K562 (cell line): ENCODE measurements at regions not wholly inside any gene's neighbourhood (a gene's known extent, or its start where the extent isn't known, plus 50 kb on each side); places are given as distances from the start of the nearest gene placed in this dataset.

Experiments
- ATAC-seq: fragments of 200-7000 bp; cut with Tn5 transposase; 3 replicates; pipeline ENCODE4 v1.9.1; 2020; ENCODE audit warnings: moderate library complexity
- BruUV-seq: library from RNA; stranded (reverse); fragments of 400-500 nt; replicated peaks from 2 replicates; lab custom pipeline; 2021; lab: Mats Ljungman, UMichigan
- CTCF ChIA-PET: fragments of 300-600 bp; formaldehyde crosslinking; extraction: SDS; loops from one replicate; lab custom pipeline; 2021; ENCODE audit warnings: low intra/inter-chr PET ratio; lab: Yijun Ruan, JAX
- POLR2A ChIA-PET: fragments of 300-600, 350-650 bp; sonication (Branson Sonifier 250); formaldehyde crosslinking; extraction: SDS; loops from one replicate; lab custom pipeline; 2021; ENCODE audit warnings: antibody characterized with exemption, inconsistent platforms; lab: Yijun Ruan, JAX
- DNase-seq, 4 experiments: peaks; one replicate each; pipeline versions ENCODE4 v3.0.0 to v3.0.0-alpha.2; 2011 to 2018; ENCODE audit warnings: low spot score in 3 of 4, mixed read lengths in 3 of 4; ENCODE audit errors: extremely low read depth in 1 of 4
- FAIRE-seq: peaks from 2 replicates; lab custom pipeline; 2011; peaks lifted over from hg19 to GRCh38; lab: Jason Lieb, UNC
- H2AFZ ChIP-seq: 2 replicates; pipeline ENCODE4 v1.6.0; 2011; ENCODE audit warnings: low read depth, low read length, control low read depth, inconsistent platforms
- H3K27ac ChIP-seq: fragments of 200-600 bp; 3 replicates; pipeline ENCODE4 v1.8.0; 2011; ENCODE audit warnings: low read depth, mild to moderate bottlenecking, control low read depth, inconsistent platforms, low read length, moderate library complexity, mixed read lengths; ENCODE audit errors: extremely low read depth
- H3K27me3 ChIP-seq, 2 experiments: fragments of 300-600 bp in 1 of 2; 2 replicates in 1 of 2; 3 replicates in 1 of 2; pipeline versions ENCODE4 v1.6.0 to v1.8.0; 2011; ENCODE audit warnings: inconsistent platforms in 2 of 2, low read length in 2 of 2, mild to moderate bottlenecking in 1 of 2, mixed read lengths in 1 of 2, moderate library complexity in 1 of 2; ENCODE audit not compliant: control insufficient read depth in 2 of 2, insufficient read depth in 2 of 2
- H3K36me3 ChIP-seq: fragments of 300-600 bp; 3 replicates; pipeline ENCODE4 v1.8.0; 2011; ENCODE audit warnings: mild to moderate bottlenecking, low read length, inconsistent platforms; ENCODE audit not compliant: control insufficient read depth, insufficient read depth
- H3K4me1 ChIP-seq, 2 experiments: fragments of 200-600 bp in 1 of 2; replicated peaks in 1 of 2; 2 replicates in 1 of 2; 3 replicates in 1 of 2; pipeline versions ENCODE4 v1.5.1 to v1.8.0; 2011; ENCODE audit warnings: inconsistent platforms in 2 of 2, low read length in 2 of 2, mild to moderate bottlenecking in 1 of 2, mixed read lengths in 1 of 2, moderate library complexity in 1 of 2; ENCODE audit not compliant: control insufficient read depth in 2 of 2, insufficient read depth in 2 of 2
- H3K4me2 ChIP-seq: 2 replicates; pipeline ENCODE4 v1.6.1; 2011; ENCODE audit warnings: low read length, control low read depth, inconsistent platforms, mixed read lengths; ENCODE audit not compliant: insufficient read depth
- H3K4me3 ChIP-seq: fragments of 200-600 bp; sonication (generic), shearing (Covaris generic); 2 replicates; pipeline ENCODE4 v1.5.1; 2016; ENCODE audit warnings: control low read depth, inconsistent platforms
- H3K79me2 ChIP-seq: fragments of 200-600 bp; 3 replicates; pipeline ENCODE4 v1.8.0; 2011; ENCODE audit warnings: low read length, inconsistent platforms; ENCODE audit not compliant: control insufficient read depth, insufficient read depth
- H3K9ac ChIP-seq, 2 experiments: 2 replicates each; pipeline versions ENCODE4 v1.6.0 to v1.6.1; 2011; ENCODE audit warnings: low read depth in 2 of 2, low read length in 2 of 2, control low read depth in 1 of 2, inconsistent platforms in 1 of 2, mild to moderate bottlenecking in 1 of 2, mixed read lengths in 1 of 2; ENCODE audit not compliant: insufficient read depth in 1 of 2
- H3K9me1 ChIP-seq: one replicate; pipeline ENCODE4 v1.6.0; 2011; ENCODE audit warnings: inconsistent platforms, mild to moderate bottlenecking, low read length, moderate library complexity; ENCODE audit not compliant: control insufficient read depth, insufficient read depth
- H3K9me3 ChIP-seq: replicated peaks from 2 replicates; pipeline ENCODE4 v1.5.1; 2011; ENCODE audit warnings: low read depth, low read length, inconsistent platforms; ENCODE audit not compliant: control insufficient read depth, insufficient read depth
- H4K20me1 ChIP-seq: replicated peaks from 2 replicates; pipeline ENCODE4 v1.6.1; 2011; ENCODE audit warnings: low read length, inconsistent platforms, mixed read lengths; ENCODE audit not compliant: control insufficient read depth, insufficient read depth
- AFF1 ChIP-seq, 2 experiments: fragments of 450-650 bp; IDR thresholded peaks; 2 replicates each; pipeline ENCODE4 v1.6.1; 2018; ENCODE audit warnings: mild to moderate bottlenecking in 2 of 2, low read depth in 1 of 2; ENCODE audit not compliant: partially characterized antibody in 2 of 2
- ARID1B ChIP-seq: fragments of 450-650 bp; IDR thresholded peaks from 2 replicates; pipeline ENCODE4 v1.6.1; 2016; ENCODE audit warnings: antibody characterized with exemption, mild to moderate bottlenecking, inconsistent platforms
- ARNT ChIP-seq, 2 experiments: fragments of 450-650 bp; IDR thresholded peaks; 2 replicates each; pipeline ENCODE4 v1.6.1; 2016; ENCODE audit warnings: mild to moderate bottlenecking in 1 of 2
- CXXC5 ChIP-seq: fragments of 250-450 bp; sonication (Bioruptor Pico); IDR thresholded peaks from 2 replicates; pipeline ENCODE4 v1.8.0; 2022; ENCODE audit warnings: inconsistent platforms, mild to moderate bottlenecking, moderate library complexity
- ELF1 ChIP-seq: fragments of 200-800 bp; sonication (Bioruptor generic); IDR thresholded peaks from 2 replicates; pipeline ENCODE4 v1.6.1; 2016; ENCODE audit warnings: missing genetic modification characterization, missing compliant biosample characterization
- EP300 ChIP-seq: IDR thresholded peaks from 2 replicates; pipeline ENCODE4 v1.6.1; 2012; ENCODE audit warnings: low read length, improper control_type of control experiment
- ESRRA ChIP-seq: fragments of 450-650 bp; IDR thresholded peaks from 2 replicates; pipeline ENCODE4 v1.6.1; 2014; ENCODE audit warnings: low read depth, mild to moderate bottlenecking, moderate library complexity, borderline replicate concordance
- FOXJ2 ChIP-seq: fragments of 200-800 bp; sonication (Bioruptor generic); IDR thresholded peaks from 2 replicates; pipeline ENCODE4 v1.6.1; 2016; ENCODE audit warnings: missing genetic modification characterization, missing compliant biosample characterization
- GATAD2A ChIP-seq: fragments of 450-650 bp; IDR thresholded peaks from 2 replicates; pipeline ENCODE4 v1.6.1; 2017
- PYGO2 ChIP-seq: fragments of 450-650 bp; IDR thresholded peaks from 2 replicates; pipeline ENCODE4 v1.6.1; 2016; ENCODE audit warnings: mild to moderate bottlenecking, missing genetic modification characterization, moderate library complexity, missing compliant biosample characterization
- TARDBP ChIP-seq: fragments of 450-650 bp; IDR thresholded peaks from 2 replicates; pipeline ENCODE4 v1.6.1; 2016
- USF2 ChIP-seq: sonication (generic); formaldehyde crosslinking; IDR thresholded peaks from 2 replicates; pipeline ENCODE4 v1.5.0; 2020; ENCODE audit warnings: missing genetic modification reagents
- ZNF764 ChIP-seq: fragments of 250-450 bp; sonication (Bioruptor Pico); IDR thresholded peaks from 2 replicates; pipeline ENCODE4 v1.4.0; 2020; ENCODE audit warnings: low read depth, mild to moderate bottlenecking, moderate library complexity
- WGBS: fragments of 100-300 bp; shearing (Covaris generic); methylation state at CpG from one replicate; pipeline ENCODE4 v1.1.6; 2016; ENCODE audit warnings: low coverage, mixed read lengths; ENCODE audit not compliant: insufficient coverage; ENCODE audit errors: missing lambda C conversion rate; 5-methylcytosine and 5-hydroxymethylcytosine counted together
- in situ Hi-C: fragments of 300-500 bp; cut with MboI; formaldehyde crosslinking; loops from 4 replicates; pipeline ENCODE4 v1.15.0; 2018; ENCODE audit warnings: inconsistent platforms, mixed read lengths
- intact Hi-C: fragments of 100-400 bp; cut with micrococcal nuclease; formaldehyde crosslinking; loops from 2 replicates; pipeline ENCODE4 v1.14.2; 2022
- TF ChIP-seq, protein P1 (sequence below): fragments of 450-650 bp; IDR thresholded peaks from 2 replicates; pipeline ENCODE4 v1.6.1; 2014; ENCODE audit warnings: low read depth, mild to moderate bottlenecking, moderate library complexity, borderline replicate concordance

DNA sequence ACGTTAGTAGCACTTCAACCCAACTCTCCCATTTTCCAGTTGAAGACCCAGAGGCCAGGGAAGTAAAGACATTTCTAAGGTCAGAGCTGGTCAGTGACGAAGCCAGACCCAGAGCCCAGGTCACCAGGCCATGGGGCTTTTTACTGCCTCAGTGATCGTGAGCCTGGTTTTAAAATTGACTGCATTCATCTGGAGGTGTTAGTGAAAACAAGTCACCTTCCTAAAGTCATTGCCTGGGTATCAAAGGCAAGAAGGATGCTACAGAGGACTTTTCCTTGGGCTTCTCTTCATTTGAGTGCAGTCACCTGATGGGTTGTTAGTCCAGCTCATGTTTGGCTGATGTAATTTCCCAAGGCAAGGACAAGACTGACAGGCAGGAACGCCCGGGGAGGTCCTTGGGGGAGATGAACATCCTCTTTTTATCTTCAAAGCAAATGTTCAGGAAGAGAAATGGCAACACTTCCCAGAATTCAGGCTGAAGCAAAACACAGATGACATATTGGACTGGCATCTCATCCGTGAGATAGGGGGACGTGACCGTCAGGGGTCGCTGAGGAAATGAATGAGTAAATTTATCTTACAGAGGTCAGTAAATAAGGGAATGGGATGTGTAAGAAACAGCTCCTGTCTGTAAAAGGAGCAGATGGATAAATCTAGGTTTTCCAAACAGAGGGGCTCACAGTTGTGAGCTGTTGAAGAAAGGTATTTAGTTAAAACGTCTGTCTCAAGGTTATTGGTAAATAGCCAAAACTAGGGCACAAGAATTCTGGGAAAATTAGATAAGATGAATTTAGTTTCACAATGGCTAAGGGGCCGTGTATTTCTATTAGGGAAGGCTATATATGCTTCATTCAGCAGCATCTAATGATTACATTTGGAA, 201.2 kb downstream of the OPA1 start:
- 7% methylated on average over 11 of the region's 11 CpGs for WGBS
- H3K27me3 ChIP-seq, result no peaks in the 10 kb centered on the region
- H3K79me2 ChIP-seq, result no peaks in the 10 kb centered on the region
- TSS peak; percentile 79 for BruUV-seq
- no peaks in the 10 kb centered on the region for H4K20me1 ChIP-seq
- H3K4me1 ChIP-seq, result peaks cover 3 to 23% of the 10 kb centered on the region in 2 experiments; a peak in 3 of 5 replicates
- H3K4me3 ChIP-seq, result no peak overlapping the region
- DNase-seq (peak; percentile 49 to 83 (median 62)), FAIRE-seq (peak; percentile 77), ATAC-seq (peak; percentile 90)
- H3K36me3 ChIP-seq, result no peaks in the 10 kb centered on the region
- peak overlapping the region; percentile 40; the same call in 1 of the 2 replicates for H3K4me2 ChIP-seq
- in situ Hi-C loops (no loop called here), intact Hi-C loops (loop anchor here (2.0 to 5.0 kb wide), 2 partner anchors 117 to 133 kb away; no protein-coding TSS in a partner anchor)
- peak overlapping the region in 1 of 2 experiments; percentile 39; a peak in 2 of 4 replicates for H3K9ac ChIP-seq
- peak overlapping the region; percentile 83 for H2AFZ ChIP-seq
- H3K27ac ChIP-seq, result peak overlapping the region; percentile 55; the same call in 1 of the 3 replicates
- no peaks in the 10 kb centered on the region for H3K9me3 ChIP-seq
- CTCF ChIA-PET, result interaction anchor here (0.5 kb wide), 1 partner anchor 346 kb away, joined by 4 read pairs; no protein-coding TSS in a partner anchor
- POLR2A ChIA-PET, result interaction anchor here (0.9 to 2.7 kb wide), 6 partner anchors 9 to 345 kb away, joined by 3 to 21 read pairs (median 4); partner anchors contain the start of gene HES1
- no peaks in the 10 kb centered on the region for H3K9me1 ChIP-seq
- TF ChIP-seq PYGO2 (no peak), ARNT (IDR thresholded peaks at IDR 0.05) (peak in 1 of 2 experiments; percentile 80; a peak in 1 of 4 replicates), AFF1 (IDR thresholded peaks at IDR 0.05; ENCODE audit: low read depth in 1 of 2, partially characterized antibody in 2 of 2) (peak; percentile 22 to 66), ZNF764 (0 out of 2 replicates have a peak, but pooled peaks have one; percentile 57), ESRRA (peak; percentile 57; the same call in 1 of the 2 replicates), USF2 (CRISPR knock-in tag) (peak; percentile 68), ELF1 (tag) (peak; percentile 52; the same call in 1 of the 2 replicates), FOXJ2 (tag) (peak; percentile 53; the same call in 1 of the 2 replicates), GATAD2A (0 out of 2 replicates have a peak, but pooled peaks have one; percentile 50), TARDBP (no peak), CXXC5 (CRISPR knock-in tag) (peak; percentile 57), EP300 (peak; percentile 88), ARID1B (peak; percentile 67)
- TF ChIP-seq, protein P1, sequence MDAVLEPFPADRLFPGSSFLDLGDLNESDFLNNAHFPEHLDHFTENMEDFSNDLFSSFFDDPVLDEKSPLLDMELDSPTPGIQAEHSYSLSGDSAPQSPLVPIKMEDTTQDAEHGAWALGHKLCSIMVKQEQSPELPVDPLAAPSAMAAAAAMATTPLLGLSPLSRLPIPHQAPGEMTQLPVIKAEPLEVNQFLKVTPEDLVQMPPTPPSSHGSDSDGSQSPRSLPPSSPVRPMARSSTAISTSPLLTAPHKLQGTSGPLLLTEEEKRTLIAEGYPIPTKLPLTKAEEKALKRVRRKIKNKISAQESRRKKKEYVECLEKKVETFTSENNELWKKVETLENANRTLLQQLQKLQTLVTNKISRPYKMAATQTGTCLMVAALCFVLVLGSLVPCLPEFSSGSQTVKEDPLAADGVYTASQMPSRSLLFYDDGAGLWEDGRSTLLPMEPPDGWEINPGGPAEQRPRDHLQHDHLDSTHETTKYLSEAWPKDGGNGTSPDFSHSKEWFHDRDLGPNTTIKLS, result 0 out of 2 replicates have a peak, but pooled peaks have one; percentile 59
